GM23338 (cell line): ENCODE measurements at regions not wholly inside any gene's neighbourhood (a gene's known extent, or its start where the extent isn't known, plus 50 kb on each side); places are given as distances from the start of the nearest gene placed in this dataset.

Experiments
- ATAC-seq: fragments of 200-7000 bp; cut with Tn5 transposase; 3 replicates; pipeline ENCODE4 v1.9.1; 2020
- DNase-seq: peaks from one replicate; pipeline ENCODE4 v3.0.0-alpha.2; 2015; ENCODE audit warnings: low spot score
- H2AFZ ChIP-seq: fragments of 200-600 bp; sonication (generic); 2 replicates; pipeline ENCODE4 v1.8.0; 2016; ENCODE audit warnings: antibody characterized with exemption, mild to moderate bottlenecking, moderate library complexity
- H3F3A ChIP-seq: fragments of 200-600 bp; sonication (generic); replicated peaks from 2 replicates; pipeline ENCODE4 v1.8.0; 2017; ENCODE audit warnings: antibody characterized with exemption, mixed run types, low read depth
- H3K27ac ChIP-seq: fragments of 200-600 bp; sonication (generic); 2 replicates; pipeline ENCODE4 v1.6.1; 2016; ENCODE audit warnings: low read depth
- H3K27me3 ChIP-seq: fragments of 200-600 bp; sonication (generic); 2 replicates; pipeline ENCODE4 v1.8.0; 2016; ENCODE audit warnings: mild to moderate bottlenecking, mixed run types, moderate library complexity; ENCODE audit not compliant: insufficient read depth
- H3K36me3 ChIP-seq: fragments of 200-600 bp; sonication (generic); 2 replicates; pipeline ENCODE4 v1.8.0; 2016; ENCODE audit warnings: mild to moderate bottlenecking; ENCODE audit not compliant: insufficient read depth
- H3K4me1 ChIP-seq: fragments of 200-600 bp; sonication (generic); 2 replicates; pipeline ENCODE4 v1.8.0; 2016; ENCODE audit warnings: mild to moderate bottlenecking, moderate library complexity; ENCODE audit not compliant: insufficient read depth
- H3K4me2 ChIP-seq: fragments of 200-600 bp; sonication (generic); 2 replicates; pipeline ENCODE4 v1.7.1; 2017; ENCODE audit warnings: mixed run types
- H3K4me3 ChIP-seq: fragments of 200-600 bp; sonication (generic); 2 replicates; pipeline ENCODE4 v1.6.1; 2016; ENCODE audit warnings: mixed run types
- H3K79me2 ChIP-seq: fragments of 200-600 bp; sonication (generic); replicated peaks from 2 replicates; pipeline ENCODE4 v1.8.0; 2017; ENCODE audit warnings: mild to moderate bottlenecking; ENCODE audit not compliant: insufficient read depth
- H3K9me2 ChIP-seq: fragments of 200-600 bp; sonication (generic); 2 replicates; pipeline ENCODE4 v1.8.0; 2017; ENCODE audit not compliant: insufficient read depth
- H4K20me1 ChIP-seq: fragments of 200-600 bp; sonication (generic); replicated peaks from 2 replicates; pipeline ENCODE4 v1.8.0; 2017; ENCODE audit warnings: mild to moderate bottlenecking; ENCODE audit not compliant: insufficient read depth
- H3K27ac Mint-ChIP-seq: 2 replicates; pipeline ENCODE4 v1.8.0; 2020; ENCODE audit warnings: inconsistent platforms, mild to moderate bottlenecking, moderate library complexity, mixed read lengths
- H3K27me3 Mint-ChIP-seq: 3 replicates; pipeline ENCODE4 v1.8.0; 2022; ENCODE audit warnings: low read depth, mild to moderate bottlenecking, moderate library complexity, mixed read lengths, inconsistent platforms; ENCODE audit not compliant: insufficient read depth, poor library complexity
- H3K36me3 Mint-ChIP-seq: 3 replicates; pipeline ENCODE4 v1.8.0; 2021; ENCODE audit warnings: low read depth, mild to moderate bottlenecking, inconsistent platforms, moderate library complexity, mixed read lengths
- H3K4me1 Mint-ChIP-seq: 3 replicates; pipeline ENCODE4 v1.8.0; 2020; ENCODE audit warnings: mild to moderate bottlenecking, inconsistent platforms, mixed read lengths
- H3K4me3 Mint-ChIP-seq: 3 replicates; pipeline ENCODE4 v1.8.0; 2021; ENCODE audit warnings: moderate library complexity, mild to moderate bottlenecking, inconsistent platforms, mixed read lengths
- H3K9me3 Mint-ChIP-seq: 3 replicates; pipeline ENCODE4 v1.8.0; 2020; ENCODE audit warnings: moderate library complexity, mild to moderate bottlenecking, inconsistent platforms, mixed read lengths
- EZH2 ChIP-seq: fragments of 200-600 bp; sonication (generic); IDR thresholded peaks from one replicate; pipeline ENCODE4 v1.8.0; 2017; ENCODE audit warnings: antibody characterized with exemption, mild to moderate bottlenecking, low read depth; ENCODE audit not compliant: unreplicated experiment
- NANOG ChIP-seq: IDR thresholded peaks from 2 replicates; pipeline ENCODE4 v1.6.1; 2016; ENCODE audit warnings: antibody characterized with exemption, borderline replicate concordance
- POLR2AphosphoS5 ChIP-seq: IDR thresholded peaks from 2 replicates; pipeline ENCODE4 v1.6.1; 2016; ENCODE audit warnings: antibody characterized with exemption, low read depth
- TF ChIP-seq, protein P1 (sequence below), 2 experiments: fragments of 200-600 bp in 1 of 2; sonication (generic) in 1 of 2; conservative IDR thresholded peaks; 2 replicates each; pipeline versions ENCODE4 v1.5.1 to v1.6.1; 2016 to 2017; ENCODE audit warnings: antibody characterized with exemption in 2 of 2, low read depth in 2 of 2, mild to moderate bottlenecking in 2 of 2, moderate library complexity in 1 of 2
- TF ChIP-seq, protein P2 (sequence below): fragments of 250-450 bp; sonication (Bioruptor Pico); IDR thresholded peaks from 2 replicates; pipeline ENCODE4 v1.5.0; 2020; ENCODE audit warnings: mild to moderate bottlenecking, moderate library complexity
- TF ChIP-seq, protein P3 (sequence below): IDR thresholded peaks from one replicate; pipeline ENCODE4 v1.6.1; 2018; ENCODE audit warnings: antibody characterized with exemption; ENCODE audit not compliant: unreplicated experiment

DNA sequence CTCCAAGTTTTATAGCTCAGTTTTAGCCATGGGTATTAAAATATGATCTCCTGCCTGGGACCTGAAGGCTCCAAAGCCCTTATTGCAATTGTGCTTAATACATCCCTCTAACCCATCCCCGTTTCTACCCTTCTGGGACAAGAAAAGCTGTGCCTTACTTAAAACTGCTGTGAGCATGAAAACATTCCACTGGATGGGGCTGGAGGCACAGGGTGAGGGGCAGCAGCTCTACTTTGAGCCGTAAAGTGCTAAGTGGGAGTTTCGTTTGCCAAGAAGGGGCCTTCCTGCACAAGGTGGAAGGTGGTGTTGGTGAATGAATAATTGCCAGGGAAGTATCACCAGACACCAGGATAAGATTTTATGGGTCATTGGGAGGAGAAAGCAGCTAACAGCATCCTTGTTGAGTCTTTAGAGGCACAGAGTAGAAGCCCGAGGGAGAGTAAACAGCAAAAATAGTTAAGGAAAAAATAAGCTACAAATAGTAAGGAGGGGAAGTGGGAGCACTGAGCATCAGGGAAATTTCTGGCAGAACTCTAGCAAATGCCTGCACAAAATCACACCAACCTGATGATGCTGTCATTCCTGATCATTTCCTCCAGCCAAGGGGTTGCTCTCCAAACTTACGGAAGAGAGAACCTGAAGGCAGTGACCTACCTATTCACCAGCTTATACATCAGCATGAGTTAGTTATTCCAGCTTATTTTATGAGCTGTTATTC is 218.4 kb downstream of the MREG start:
- peaks cover 28% of the 10 kb centered on the region for H3K4me1 Mint-ChIP-seq
- H3K36me3 ChIP-seq, result no peaks in the 10 kb centered on the region
- H3K27ac ChIP-seq, result no peak overlapping the region
- H3K27me3 ChIP-seq, result no peaks in the 10 kb centered on the region
- H3K4me3 ChIP-seq, result no peak overlapping the region
- H3K27me3 Mint-ChIP-seq, result peaks cover 6% of the 10 kb centered on the region
- H3F3A ChIP-seq, result no peaks in the 10 kb centered on the region
- no peak overlapping the region; the same call in 1 of the 2 replicates for H3K27ac Mint-ChIP-seq
- no peaks in the 10 kb centered on the region; the same call in 2 of the 3 replicates for H3K9me3 Mint-ChIP-seq
- no peak for TF ChIP-seq POLR2AphosphoS5
- TF ChIP-seq, protein P1, sequence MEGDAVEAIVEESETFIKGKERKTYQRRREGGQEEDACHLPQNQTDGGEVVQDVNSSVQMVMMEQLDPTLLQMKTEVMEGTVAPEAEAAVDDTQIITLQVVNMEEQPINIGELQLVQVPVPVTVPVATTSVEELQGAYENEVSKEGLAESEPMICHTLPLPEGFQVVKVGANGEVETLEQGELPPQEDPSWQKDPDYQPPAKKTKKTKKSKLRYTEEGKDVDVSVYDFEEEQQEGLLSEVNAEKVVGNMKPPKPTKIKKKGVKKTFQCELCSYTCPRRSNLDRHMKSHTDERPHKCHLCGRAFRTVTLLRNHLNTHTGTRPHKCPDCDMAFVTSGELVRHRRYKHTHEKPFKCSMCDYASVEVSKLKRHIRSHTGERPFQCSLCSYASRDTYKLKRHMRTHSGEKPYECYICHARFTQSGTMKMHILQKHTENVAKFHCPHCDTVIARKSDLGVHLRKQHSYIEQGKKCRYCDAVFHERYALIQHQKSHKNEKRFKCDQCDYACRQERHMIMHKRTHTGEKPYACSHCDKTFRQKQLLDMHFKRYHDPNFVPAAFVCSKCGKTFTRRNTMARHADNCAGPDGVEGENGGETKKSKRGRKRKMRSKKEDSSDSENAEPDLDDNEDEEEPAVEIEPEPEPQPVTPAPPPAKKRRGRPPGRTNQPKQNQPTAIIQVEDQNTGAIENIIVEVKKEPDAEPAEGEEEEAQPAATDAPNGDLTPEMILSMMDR (conservative IDR thresholded peaks at IDR 0.05; ENCODE audit: low read depth in 2 of 2), result peak; percentile 69 to 89
- H3K9me2 ChIP-seq, result no peaks in the 10 kb centered on the region; the same call in 1 of the 2 replicates
- peak; percentile 96 for ATAC-seq
- no peak overlapping the region for H3K4me3 Mint-ChIP-seq
- H3K79me2 ChIP-seq, result no peaks in the 10 kb centered on the region
- DNase-seq, result peak; percentile 81
- peaks cover 21% of the 10 kb centered on the region for H3K4me1 ChIP-seq
- no peaks in the 10 kb centered on the region for H3K36me3 Mint-ChIP-seq
- no peak overlapping the region for H3K4me2 ChIP-seq
- H2AFZ ChIP-seq, result 0 out of 2 replicates have a peak overlapping the region, but pooled peaks have one; percentile 90
- no peaks in the 10 kb centered on the region for H4K20me1 ChIP-seq

DNA sequence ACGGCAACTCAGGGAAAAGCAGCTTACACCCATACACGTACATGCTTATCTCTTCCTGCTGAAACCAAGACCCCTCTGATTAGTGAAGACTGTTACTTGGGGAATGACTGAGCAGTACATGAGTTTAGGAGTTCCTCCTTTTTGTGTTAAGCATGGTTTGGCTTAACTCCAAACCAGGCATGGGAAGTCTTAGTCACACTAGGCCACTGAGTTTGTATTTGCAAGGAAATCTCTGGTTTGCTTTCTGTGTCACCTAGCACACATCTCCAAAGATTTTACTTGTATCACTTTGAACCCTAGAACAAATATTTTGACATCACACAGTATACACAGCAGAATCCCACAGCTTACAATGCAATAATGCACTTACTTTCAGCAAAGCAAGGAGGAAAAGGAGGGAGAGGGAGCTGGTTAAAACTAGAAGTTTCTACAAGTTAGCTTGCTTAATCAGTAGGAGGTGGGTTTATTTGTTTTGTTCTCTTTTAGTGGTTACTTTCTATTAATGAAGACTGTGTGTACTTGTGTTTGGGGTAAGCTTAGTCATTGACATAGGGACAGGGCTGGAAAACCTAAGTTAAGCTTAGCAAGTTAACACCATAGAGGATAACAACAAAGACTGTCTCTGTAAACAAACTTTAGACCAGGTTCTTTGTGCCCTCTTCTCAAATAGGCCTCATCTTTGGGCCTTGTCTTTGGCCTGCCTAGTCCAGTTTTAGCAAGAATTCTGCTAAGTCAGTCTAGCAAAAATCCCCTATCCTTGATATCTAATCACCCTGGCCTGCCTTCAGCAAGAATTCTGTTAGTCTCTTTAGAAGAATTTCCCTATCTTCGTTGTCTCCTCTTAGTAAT is 219.4 kb downstream of the MREG start:
- no peaks in the 10 kb centered on the region for H3K27me3 ChIP-seq
- no peaks in the 10 kb centered on the region for H3F3A ChIP-seq
- no peaks in the 10 kb centered on the region for H3K36me3 ChIP-seq
- Mint-ChIP-seq H3K4me3 (no peak overlapping the region), H3K27ac (peak overlapping the region; percentile 46), H3K4me1 (peaks cover 29% of the 10 kb centered on the region), H3K36me3 (no peaks in the 10 kb centered on the region), H3K27me3 (peaks cover 7% of the 10 kb centered on the region), H3K9me3 (no peaks in the 10 kb centered on the region; the same call in 2 of the 3 replicates)
- H4K20me1 ChIP-seq, result no peaks in the 10 kb centered on the region
- H2AFZ ChIP-seq, result peak overlapping the region; percentile 90
- DNase-seq (no peak), ATAC-seq (no peak)
- no peak overlapping the region for H3K27ac ChIP-seq
- no peak overlapping the region for H3K4me2 ChIP-seq
- H3K79me2 ChIP-seq, result no peaks in the 10 kb centered on the region
- H3K4me3 ChIP-seq, result no peak overlapping the region
- peaks cover 4% of the 10 kb centered on the region; the same call in 1 of the 2 replicates for H3K9me2 ChIP-seq
- TF ChIP-seq, protein P2, sequence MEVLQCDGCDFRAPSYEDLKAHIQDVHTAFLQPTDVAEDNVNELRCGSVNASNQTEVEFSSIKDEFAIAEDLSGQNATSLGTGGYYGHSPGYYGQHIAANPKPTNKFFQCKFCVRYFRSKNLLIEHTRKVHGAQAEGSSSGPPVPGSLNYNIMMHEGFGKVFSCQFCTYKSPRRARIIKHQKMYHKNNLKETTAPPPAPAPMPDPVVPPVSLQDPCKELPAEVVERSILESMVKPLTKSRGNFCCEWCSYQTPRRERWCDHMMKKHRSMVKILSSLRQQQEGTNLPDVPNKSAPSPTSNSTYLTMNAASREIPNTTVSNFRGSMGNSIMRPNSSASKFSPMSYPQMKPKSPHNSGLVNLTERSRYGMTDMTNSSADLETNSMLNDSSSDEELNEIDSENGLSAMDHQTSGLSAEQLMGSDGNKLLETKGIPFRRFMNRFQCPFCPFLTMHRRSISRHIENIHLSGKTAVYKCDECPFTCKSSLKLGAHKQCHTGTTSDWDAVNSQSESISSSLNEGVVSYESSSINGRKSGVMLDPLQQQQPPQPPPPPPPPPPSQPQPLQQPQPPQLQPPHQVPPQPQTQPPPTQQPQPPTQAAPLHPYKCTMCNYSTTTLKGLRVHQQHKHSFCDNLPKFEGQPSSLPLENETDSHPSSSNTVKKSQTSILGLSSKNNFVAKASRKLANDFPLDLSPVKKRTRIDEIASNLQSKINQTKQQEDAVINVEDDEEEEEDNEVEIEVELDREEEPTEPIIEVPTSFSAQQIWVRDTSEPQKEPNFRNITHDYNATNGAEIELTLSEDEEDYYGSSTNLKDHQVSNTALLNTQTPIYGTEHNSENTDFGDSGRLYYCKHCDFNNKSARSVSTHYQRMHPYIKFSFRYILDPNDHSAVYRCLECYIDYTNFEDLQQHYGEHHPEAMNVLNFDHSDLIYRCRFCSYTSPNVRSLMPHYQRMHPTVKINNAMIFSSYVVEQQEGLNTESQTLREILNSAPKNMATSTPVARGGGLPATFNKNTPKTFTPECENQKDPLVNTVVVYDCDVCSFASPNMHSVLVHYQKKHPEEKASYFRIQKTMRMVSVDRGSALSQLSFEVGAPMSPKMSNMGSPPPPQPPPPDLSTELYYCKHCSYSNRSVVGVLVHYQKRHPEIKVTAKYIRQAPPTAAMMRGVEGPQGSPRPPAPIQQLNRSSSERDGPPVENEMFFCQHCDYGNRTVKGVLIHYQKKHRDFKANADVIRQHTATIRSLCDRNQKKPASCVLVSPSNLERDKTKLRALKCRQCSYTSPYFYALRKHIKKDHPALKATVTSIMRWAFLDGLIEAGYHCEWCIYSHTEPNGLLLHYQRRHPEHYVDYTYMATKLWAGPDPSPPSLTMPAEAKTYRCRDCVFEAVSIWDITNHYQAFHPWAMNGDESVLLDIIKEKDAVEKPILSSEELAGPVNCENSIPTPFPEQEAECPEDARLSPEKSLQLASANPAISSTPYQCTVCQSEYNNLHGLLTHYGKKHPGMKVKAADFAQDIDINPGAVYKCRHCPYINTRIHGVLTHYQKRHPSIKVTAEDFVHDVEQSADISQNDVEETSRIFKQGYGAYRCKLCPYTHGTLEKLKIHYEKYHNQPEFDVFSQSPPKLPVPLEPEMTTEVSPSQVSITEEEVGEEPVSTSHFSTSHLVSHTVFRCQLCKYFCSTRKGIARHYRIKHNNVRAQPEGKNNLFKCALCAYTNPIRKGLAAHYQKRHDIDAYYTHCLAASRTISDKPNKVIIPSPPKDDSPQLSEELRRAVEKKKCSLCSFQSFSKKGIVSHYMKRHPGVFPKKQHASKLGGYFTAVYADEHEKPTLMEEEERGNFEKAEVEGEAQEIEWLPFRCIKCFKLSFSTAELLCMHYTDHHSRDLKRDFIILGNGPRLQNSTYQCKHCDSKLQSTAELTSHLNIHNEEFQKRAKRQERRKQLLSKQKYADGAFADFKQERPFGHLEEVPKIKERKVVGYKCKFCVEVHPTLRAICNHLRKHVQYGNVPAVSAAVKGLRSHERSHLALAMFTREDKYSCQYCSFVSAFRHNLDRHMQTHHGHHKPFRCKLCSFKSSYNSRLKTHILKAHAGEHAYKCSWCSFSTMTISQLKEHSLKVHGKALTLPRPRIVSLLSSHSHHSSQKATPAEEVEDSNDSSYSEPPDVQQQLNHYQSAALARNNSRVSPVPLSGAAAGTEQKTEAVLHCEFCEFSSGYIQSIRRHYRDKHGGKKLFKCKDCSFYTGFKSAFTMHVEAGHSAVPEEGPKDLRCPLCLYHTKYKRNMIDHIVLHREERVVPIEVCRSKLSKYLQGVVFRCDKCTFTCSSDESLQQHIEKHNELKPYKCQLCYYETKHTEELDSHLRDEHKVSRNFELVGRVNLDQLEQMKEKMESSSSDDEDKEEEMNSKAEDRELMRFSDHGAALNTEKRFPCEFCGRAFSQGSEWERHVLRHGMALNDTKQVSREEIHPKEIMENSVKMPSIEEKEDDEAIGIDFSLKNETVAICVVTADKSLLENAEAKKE (CRISPR knock-in tag), result no peak
- TF ChIP-seq POLR2AphosphoS5, result no peak
- no peak for TF ChIP-seq NANOG
- TF ChIP-seq, protein P3, sequence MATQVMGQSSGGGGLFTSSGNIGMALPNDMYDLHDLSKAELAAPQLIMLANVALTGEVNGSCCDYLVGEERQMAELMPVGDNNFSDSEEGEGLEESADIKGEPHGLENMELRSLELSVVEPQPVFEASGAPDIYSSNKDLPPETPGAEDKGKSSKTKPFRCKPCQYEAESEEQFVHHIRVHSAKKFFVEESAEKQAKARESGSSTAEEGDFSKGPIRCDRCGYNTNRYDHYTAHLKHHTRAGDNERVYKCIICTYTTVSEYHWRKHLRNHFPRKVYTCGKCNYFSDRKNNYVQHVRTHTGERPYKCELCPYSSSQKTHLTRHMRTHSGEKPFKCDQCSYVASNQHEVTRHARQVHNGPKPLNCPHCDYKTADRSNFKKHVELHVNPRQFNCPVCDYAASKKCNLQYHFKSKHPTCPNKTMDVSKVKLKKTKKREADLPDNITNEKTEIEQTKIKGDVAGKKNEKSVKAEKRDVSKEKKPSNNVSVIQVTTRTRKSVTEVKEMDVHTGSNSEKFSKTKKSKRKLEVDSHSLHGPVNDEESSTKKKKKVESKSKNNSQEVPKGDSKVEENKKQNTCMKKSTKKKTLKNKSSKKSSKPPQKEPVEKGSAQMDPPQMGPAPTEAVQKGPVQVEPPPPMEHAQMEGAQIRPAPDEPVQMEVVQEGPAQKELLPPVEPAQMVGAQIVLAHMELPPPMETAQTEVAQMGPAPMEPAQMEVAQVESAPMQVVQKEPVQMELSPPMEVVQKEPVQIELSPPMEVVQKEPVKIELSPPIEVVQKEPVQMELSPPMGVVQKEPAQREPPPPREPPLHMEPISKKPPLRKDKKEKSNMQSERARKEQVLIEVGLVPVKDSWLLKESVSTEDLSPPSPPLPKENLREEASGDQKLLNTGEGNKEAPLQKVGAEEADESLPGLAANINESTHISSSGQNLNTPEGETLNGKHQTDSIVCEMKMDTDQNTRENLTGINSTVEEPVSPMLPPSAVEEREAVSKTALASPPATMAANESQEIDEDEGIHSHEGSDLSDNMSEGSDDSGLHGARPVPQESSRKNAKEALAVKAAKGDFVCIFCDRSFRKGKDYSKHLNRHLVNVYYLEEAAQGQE, result no peak
- no peak for TF ChIP-seq EZH2
- H3K4me1 ChIP-seq, result peaks cover 21% of the 10 kb centered on the region
